ENCODE measurements at regions not wholly inside any gene's neighbourhood (a gene's known extent, or its start where the extent isn't known, plus 50 kb on each side); places are given as distances from the start of the nearest gene placed in this dataset.

DNA sequence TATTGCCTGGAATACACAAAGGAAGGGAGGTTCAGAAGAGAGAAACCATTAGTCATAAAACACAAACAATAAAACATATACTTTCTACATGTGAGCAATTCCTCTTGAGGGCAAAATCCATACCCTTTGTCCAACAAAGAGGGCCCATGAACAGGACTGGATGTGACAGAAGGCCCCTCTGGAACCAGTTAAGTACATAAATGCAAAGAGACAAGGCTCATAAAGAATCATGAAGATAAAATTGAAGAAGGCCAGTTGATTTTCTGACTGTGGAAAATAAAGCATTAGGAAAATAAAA is 58.3 kb upstream of the CPOX start:
- TF ChIP-seq, protein P1, sequence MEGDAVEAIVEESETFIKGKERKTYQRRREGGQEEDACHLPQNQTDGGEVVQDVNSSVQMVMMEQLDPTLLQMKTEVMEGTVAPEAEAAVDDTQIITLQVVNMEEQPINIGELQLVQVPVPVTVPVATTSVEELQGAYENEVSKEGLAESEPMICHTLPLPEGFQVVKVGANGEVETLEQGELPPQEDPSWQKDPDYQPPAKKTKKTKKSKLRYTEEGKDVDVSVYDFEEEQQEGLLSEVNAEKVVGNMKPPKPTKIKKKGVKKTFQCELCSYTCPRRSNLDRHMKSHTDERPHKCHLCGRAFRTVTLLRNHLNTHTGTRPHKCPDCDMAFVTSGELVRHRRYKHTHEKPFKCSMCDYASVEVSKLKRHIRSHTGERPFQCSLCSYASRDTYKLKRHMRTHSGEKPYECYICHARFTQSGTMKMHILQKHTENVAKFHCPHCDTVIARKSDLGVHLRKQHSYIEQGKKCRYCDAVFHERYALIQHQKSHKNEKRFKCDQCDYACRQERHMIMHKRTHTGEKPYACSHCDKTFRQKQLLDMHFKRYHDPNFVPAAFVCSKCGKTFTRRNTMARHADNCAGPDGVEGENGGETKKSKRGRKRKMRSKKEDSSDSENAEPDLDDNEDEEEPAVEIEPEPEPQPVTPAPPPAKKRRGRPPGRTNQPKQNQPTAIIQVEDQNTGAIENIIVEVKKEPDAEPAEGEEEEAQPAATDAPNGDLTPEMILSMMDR (IDR thresholded peaks at IDR 0.05), result no peak
- no peak for TF ChIP-seq POLR2A (IDR thresholded peaks at IDR 0.05)

Data from adrenal gland (tissue), 5 donors.